ENCODE measurements at regions not wholly inside any gene's neighbourhood (a gene's known extent, or its start where the extent isn't known, plus 50 kb on each side); places are given as distances from the start of the nearest gene placed in this dataset.

DNA sequence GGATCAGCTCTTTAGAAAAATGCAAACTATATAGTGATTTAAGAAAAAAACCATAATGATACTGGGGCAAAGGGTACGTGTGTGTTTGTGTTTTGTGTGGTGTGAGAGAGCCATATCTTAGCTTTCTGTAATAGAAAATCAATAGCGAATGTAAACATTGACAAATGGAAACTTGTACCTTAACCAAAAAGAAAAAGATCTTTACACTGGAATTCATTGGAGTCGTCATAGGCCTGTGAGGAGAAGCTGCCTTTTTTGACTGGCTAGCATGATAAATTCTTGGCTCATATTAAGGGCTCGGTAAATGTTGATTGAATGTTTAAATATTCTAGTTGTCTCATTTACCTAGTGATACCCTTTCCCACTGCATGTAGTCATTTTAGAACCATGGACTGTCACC is 161.8 kb upstream of the ASCC3 start:
- TF ChIP-seq, protein P1, sequence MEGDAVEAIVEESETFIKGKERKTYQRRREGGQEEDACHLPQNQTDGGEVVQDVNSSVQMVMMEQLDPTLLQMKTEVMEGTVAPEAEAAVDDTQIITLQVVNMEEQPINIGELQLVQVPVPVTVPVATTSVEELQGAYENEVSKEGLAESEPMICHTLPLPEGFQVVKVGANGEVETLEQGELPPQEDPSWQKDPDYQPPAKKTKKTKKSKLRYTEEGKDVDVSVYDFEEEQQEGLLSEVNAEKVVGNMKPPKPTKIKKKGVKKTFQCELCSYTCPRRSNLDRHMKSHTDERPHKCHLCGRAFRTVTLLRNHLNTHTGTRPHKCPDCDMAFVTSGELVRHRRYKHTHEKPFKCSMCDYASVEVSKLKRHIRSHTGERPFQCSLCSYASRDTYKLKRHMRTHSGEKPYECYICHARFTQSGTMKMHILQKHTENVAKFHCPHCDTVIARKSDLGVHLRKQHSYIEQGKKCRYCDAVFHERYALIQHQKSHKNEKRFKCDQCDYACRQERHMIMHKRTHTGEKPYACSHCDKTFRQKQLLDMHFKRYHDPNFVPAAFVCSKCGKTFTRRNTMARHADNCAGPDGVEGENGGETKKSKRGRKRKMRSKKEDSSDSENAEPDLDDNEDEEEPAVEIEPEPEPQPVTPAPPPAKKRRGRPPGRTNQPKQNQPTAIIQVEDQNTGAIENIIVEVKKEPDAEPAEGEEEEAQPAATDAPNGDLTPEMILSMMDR (conservative IDR thresholded peaks at IDR 0.05), result no peak
- TF ChIP-seq ZFX (IDR thresholded peaks at IDR 0.05), result no peak

Data from C4-2B (cell line).